ENCODE measurements at regions not wholly inside any gene's neighbourhood (a gene's known extent, or its start where the extent isn't known, plus 50 kb on each side); places are given as distances from the start of the nearest gene placed in this dataset.

GRCh38 chr2:203809084-203809521 is 58.5 kb upstream of the CTLA4 start:
- H3K9me3 Mint-ChIP-seq, result peaks cover 19% of the 10 kb centered on the region
- H3K4me1 Mint-ChIP-seq, result peaks cover 22% of the 10 kb centered on the region
- peaks cover 9% of the 10 kb centered on the region for H3K36me3 Mint-ChIP-seq (ENCODE audit: low read depth)
- H3K27ac Mint-ChIP-seq, result peak overlapping the region in 1 of 3 experiments; percentile 26
- TF ChIP-seq, protein P1, sequence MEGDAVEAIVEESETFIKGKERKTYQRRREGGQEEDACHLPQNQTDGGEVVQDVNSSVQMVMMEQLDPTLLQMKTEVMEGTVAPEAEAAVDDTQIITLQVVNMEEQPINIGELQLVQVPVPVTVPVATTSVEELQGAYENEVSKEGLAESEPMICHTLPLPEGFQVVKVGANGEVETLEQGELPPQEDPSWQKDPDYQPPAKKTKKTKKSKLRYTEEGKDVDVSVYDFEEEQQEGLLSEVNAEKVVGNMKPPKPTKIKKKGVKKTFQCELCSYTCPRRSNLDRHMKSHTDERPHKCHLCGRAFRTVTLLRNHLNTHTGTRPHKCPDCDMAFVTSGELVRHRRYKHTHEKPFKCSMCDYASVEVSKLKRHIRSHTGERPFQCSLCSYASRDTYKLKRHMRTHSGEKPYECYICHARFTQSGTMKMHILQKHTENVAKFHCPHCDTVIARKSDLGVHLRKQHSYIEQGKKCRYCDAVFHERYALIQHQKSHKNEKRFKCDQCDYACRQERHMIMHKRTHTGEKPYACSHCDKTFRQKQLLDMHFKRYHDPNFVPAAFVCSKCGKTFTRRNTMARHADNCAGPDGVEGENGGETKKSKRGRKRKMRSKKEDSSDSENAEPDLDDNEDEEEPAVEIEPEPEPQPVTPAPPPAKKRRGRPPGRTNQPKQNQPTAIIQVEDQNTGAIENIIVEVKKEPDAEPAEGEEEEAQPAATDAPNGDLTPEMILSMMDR (IDR thresholded peaks at IDR 0.05; ENCODE audit: unreplicated experiment in 3 of 3), result no peak
- H3K27me3 Mint-ChIP-seq (ENCODE audit: low read depth), result peaks cover 5% of the 10 kb centered on the region
- no peak overlapping the region for H3K4me3 Mint-ChIP-seq

- H3K4me1 Mint-ChIP-seq, result peaks cover 23% of the 10 kb centered on the region
- no peak overlapping the region for H3K4me3 Mint-ChIP-seq
- peaks cover 5% of the 10 kb centered on the region for H3K36me3 Mint-ChIP-seq (ENCODE audit: low read depth)
- TF ChIP-seq, protein P1 (IDR thresholded peaks at IDR 0.05; ENCODE audit: unreplicated experiment in 3 of 3), result no peak
- H3K27me3 Mint-ChIP-seq (ENCODE audit: low read depth), result peaks cover 5% of the 10 kb centered on the region
- peaks cover 13% of the 10 kb centered on the region for H3K9me3 Mint-ChIP-seq
- no peak overlapping the region for H3K27ac Mint-ChIP-seq
Measured at GRCh38 chr2:203809991-203810510, 57.5 kb upstream of the CTLA4 start.

DNA sequence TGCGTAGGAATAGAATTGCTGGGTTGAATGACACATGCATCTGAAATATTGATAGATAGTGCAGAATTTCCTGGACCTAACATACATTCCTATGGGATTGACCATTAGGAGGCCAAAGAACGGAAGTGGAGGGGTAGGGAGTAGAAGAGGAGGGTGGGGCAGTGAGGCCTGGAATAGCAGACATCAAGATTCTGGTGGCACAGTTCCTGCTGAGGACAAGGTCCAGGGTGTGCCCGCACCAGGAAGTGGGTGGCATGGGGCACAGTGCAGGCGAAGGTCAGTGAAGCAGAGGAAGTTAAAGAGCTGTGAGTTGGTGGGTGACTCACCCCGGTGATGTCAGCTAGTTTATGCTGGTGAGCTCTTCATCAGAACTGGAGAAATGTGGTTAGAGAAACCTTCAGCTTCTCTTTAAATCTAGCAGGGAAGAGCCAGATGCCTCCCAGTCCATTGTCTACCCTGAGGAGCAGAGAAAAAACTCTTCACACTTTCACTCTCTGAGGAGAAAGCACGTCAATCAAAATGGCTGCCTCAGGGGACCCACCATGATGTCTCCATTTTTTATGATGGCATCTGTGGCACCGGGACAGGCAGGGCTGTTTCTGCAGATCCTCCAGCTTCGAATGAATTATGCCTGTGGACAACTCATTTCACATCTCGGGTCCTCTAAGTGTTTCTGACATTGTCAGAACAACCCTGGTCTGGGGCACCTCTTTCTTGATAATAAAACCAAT is 55.9 kb upstream of the CTLA4 start:
- Mint-ChIP-seq H3K27me3 (ENCODE audit: low read depth) (peaks cover 11% of the 10 kb centered on the region), H3K4me1 (peaks cover 31% of the 10 kb centered on the region), H3K4me3 (no peak overlapping the region), H3K27ac (peak overlapping the region in 1 of 3 experiments; percentile 5), H3K9me3 (peaks cover 2% of the 10 kb centered on the region), H3K36me3 (ENCODE audit: low read depth) (no peaks in the 10 kb centered on the region)
- TF ChIP-seq, protein P1 (IDR thresholded peaks at IDR 0.05; ENCODE audit: unreplicated experiment in 3 of 3), result no peak

GRCh38 chr2:203812294-203813221 is 55.0 kb upstream of the CTLA4 start:
- TF ChIP-seq, protein P1 (IDR thresholded peaks at IDR 0.05; ENCODE audit: unreplicated experiment in 3 of 3), result no peak
- H3K27me3 Mint-ChIP-seq (ENCODE audit: low read depth), result peaks cover 19% of the 10 kb centered on the region
- peaks cover 35% of the 10 kb centered on the region for H3K4me1 Mint-ChIP-seq
- no peak overlapping the region for H3K27ac Mint-ChIP-seq
- H3K36me3 Mint-ChIP-seq (ENCODE audit: low read depth), result no peaks in the 10 kb centered on the region
- no peak overlapping the region for H3K4me3 Mint-ChIP-seq
- H3K9me3 Mint-ChIP-seq, result peaks cover 2% of the 10 kb centered on the region

- no peaks in the 10 kb centered on the region for H3K36me3 Mint-ChIP-seq (ENCODE audit: low read depth)
- no peak overlapping the region for H3K4me3 Mint-ChIP-seq
- peaks cover 19% of the 10 kb centered on the region for H3K27me3 Mint-ChIP-seq (ENCODE audit: low read depth)
- no peak overlapping the region for H3K27ac Mint-ChIP-seq
- no peaks in the 10 kb centered on the region for H3K9me3 Mint-ChIP-seq
- H3K4me1 Mint-ChIP-seq, result peaks cover 24% of the 10 kb centered on the region
- TF ChIP-seq, protein P1 (IDR thresholded peaks at IDR 0.05; ENCODE audit: unreplicated experiment in 3 of 3), result no peak
Measured at GRCh38 chr2:203813684-203814083, 53.9 kb upstream of the CTLA4 start.

Measured in nephron (organoid).